ENCODE measurements at regions not wholly inside any gene's neighbourhood (a gene's known extent, or its start where the extent isn't known, plus 50 kb on each side); places are given as distances from the start of the nearest gene placed in this dataset.

- H2AFZ ChIP-seq (ENCODE audit: low read depth, low read length, poor library complexity, severe bottlenecking) = no peak overlapping the region
- H3K4me2 ChIP-seq (ENCODE audit: low read length) = no peak overlapping the region
- H3K27me3 ChIP-seq (ENCODE audit: insufficient read depth, low read length) = no peaks in the 10 kb centered on the region
- TF ChIP-seq ZNF274 (IDR thresholded peaks at IDR 0.05; ENCODE audit: low read depth, low read length) (no peak), SIN3A (IDR thresholded peaks at IDR 0.05; ENCODE audit: low read depth) (no peak), SP1 (IDR thresholded peaks at IDR 0.05; ENCODE audit: low read depth) (no peak), TCF7L2 (IDR thresholded peaks at IDR 0.05; ENCODE audit: borderline replicate concordance, extremely low read depth, insufficient read depth, insufficient read length) (no peak), ZBTB33 (IDR thresholded peaks at IDR 0.05; ENCODE audit: extremely low read depth, insufficient replicate concordance, low read length) (no peak)
- H3K4me1 ChIP-seq (ENCODE audit: control insufficient read depth in 1 of 2, insufficient read depth in 2 of 2, low read length in 2 of 2) = no peaks in the 10 kb centered on the region
- no peaks in the 10 kb centered on the region for H3K36me3 ChIP-seq (ENCODE audit: control insufficient read depth in 1 of 2, insufficient read depth in 2 of 2, low read length in 2 of 2)
- no peak overlapping the region for H3K4me3 ChIP-seq (replicated peaks in 1 of 2; ENCODE audit: low read depth in 1 of 2, low read length in 2 of 2)
- H3K27ac ChIP-seq (ENCODE audit: low read depth, low read length) = no peak overlapping the region
- BruUV-seq (replicated peaks) = no TSS peak
- intact Hi-C loops (cut with micrococcal nuclease) = no loop called here
- ATAC-seq = no peak
- RAD21 ChIA-PET (ENCODE audit: low non-redundant PET in 1 of 2, low total read pairs in 2 of 2, uncharacterized antibody in 2 of 2, unreplicated experiment in 2 of 2) = no interaction called here
- H3K9me2 ChIP-seq (ENCODE audit: insufficient read depth) = no peaks in the 10 kb centered on the region
- no peaks in the 10 kb centered on the region for H3K79me2 ChIP-seq (ENCODE audit: insufficient read depth, low read length)
- no peaks in the 10 kb centered on the region for H4K20me1 ChIP-seq (ENCODE audit: insufficient read depth)
- H3K9me3 ChIP-seq (ENCODE audit: control insufficient read depth in 1 of 2, insufficient read depth in 1 of 2, low read depth in 1 of 2, low read length in 2 of 2) = no peaks in the 10 kb centered on the region
- H3K9ac ChIP-seq (ENCODE audit: low read length) = no peak overlapping the region
- no peak for DNase-seq (ENCODE audit: low read depth, low spot score)
- CTCF ChIA-PET = no interaction called here
- POLR2A ChIA-PET = no interaction called here
Observed at GRCh38 chr4:103982454-103982853, 262.7 kb upstream of the TACR3 start.

DNA sequence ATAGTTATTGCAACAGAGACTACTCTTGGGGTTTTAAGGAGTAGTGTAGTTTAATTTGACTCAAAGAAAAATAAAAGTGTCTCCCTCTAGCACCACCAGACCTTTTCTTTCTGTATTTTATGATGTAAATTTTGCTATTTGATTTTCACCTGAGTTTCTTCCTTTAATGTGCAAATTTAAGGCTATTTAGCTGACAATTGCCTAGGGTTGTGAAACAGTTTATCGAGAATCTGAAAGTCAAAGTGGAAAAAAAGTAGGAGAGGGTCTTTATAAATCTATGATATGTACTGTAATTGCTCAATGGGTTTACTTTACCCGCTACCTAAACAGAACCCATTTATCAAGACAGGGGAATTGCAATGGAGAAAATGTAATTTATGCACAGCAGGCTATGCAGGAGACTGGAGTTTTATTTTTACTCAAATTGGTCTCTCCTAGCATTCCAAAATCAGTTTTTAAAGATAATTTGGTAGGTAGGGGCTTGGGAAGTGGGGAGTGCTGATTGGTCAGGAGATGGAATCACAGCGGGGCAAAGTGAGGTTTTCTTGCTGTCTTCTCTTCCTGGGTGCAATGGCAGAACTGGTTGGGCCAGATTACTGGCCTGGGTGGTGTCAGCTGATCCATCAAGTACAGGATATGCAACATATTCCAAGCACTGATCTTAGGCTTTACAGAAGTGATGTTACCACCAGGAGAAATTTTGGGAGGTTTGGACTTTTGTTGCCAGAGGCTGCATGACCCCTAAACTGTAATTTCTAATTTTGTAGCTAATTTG is 228.6 kb upstream of the TACR3 start:
- H4K20me1 ChIP-seq (ENCODE audit: insufficient read depth) = no peaks in the 10 kb centered on the region
- no peak overlapping the region for H3K27ac ChIP-seq (ENCODE audit: low read depth, low read length)
- H3K4me2 ChIP-seq (ENCODE audit: low read length) = no peak overlapping the region
- intact Hi-C loops (cut with micrococcal nuclease) = no loop called here
- CTCF ChIA-PET = no interaction called here
- no peaks in the 10 kb centered on the region for H3K79me2 ChIP-seq (ENCODE audit: insufficient read depth, low read length)
- POLR2A ChIA-PET = no interaction called here
- no peaks in the 10 kb centered on the region for H3K36me3 ChIP-seq (ENCODE audit: control insufficient read depth in 1 of 2, insufficient read depth in 2 of 2, low read length in 2 of 2)
- ATAC-seq (no peak), DNase-seq (ENCODE audit: low read depth, low spot score) (no peak)
- H3K9ac ChIP-seq (ENCODE audit: low read length) = no peak overlapping the region
- H3K4me3 ChIP-seq (replicated peaks in 1 of 2; ENCODE audit: low read depth in 1 of 2, low read length in 2 of 2) = no peak overlapping the region
- H3K4me1 ChIP-seq (ENCODE audit: control insufficient read depth in 1 of 2, insufficient read depth in 2 of 2, low read length in 2 of 2) = no peaks in the 10 kb centered on the region; a peak in 1 of 4 replicates
- no peak overlapping the region for H2AFZ ChIP-seq (ENCODE audit: low read depth, low read length, poor library complexity, severe bottlenecking)
- no peaks in the 10 kb centered on the region for H3K9me2 ChIP-seq (ENCODE audit: insufficient read depth)
- RAD21 ChIA-PET (ENCODE audit: low non-redundant PET in 1 of 2, low total read pairs in 2 of 2, uncharacterized antibody in 2 of 2, unreplicated experiment in 2 of 2) = no interaction called here
- BruUV-seq (replicated peaks) = no TSS peak
- H3K9me3 ChIP-seq (ENCODE audit: control insufficient read depth in 1 of 2, insufficient read depth in 1 of 2, low read depth in 1 of 2, low read length in 2 of 2) = no peaks in the 10 kb centered on the region
- no peaks in the 10 kb centered on the region for H3K27me3 ChIP-seq (ENCODE audit: insufficient read depth, low read length)
- TF ChIP-seq, protein P1, sequence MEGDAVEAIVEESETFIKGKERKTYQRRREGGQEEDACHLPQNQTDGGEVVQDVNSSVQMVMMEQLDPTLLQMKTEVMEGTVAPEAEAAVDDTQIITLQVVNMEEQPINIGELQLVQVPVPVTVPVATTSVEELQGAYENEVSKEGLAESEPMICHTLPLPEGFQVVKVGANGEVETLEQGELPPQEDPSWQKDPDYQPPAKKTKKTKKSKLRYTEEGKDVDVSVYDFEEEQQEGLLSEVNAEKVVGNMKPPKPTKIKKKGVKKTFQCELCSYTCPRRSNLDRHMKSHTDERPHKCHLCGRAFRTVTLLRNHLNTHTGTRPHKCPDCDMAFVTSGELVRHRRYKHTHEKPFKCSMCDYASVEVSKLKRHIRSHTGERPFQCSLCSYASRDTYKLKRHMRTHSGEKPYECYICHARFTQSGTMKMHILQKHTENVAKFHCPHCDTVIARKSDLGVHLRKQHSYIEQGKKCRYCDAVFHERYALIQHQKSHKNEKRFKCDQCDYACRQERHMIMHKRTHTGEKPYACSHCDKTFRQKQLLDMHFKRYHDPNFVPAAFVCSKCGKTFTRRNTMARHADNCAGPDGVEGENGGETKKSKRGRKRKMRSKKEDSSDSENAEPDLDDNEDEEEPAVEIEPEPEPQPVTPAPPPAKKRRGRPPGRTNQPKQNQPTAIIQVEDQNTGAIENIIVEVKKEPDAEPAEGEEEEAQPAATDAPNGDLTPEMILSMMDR (IDR thresholded peaks at IDR 0.05 in 2 of 3, conservative IDR thresholded peaks at IDR 0.05 in 1 of 3; ENCODE audit: borderline replicate concordance in 1 of 3, insufficient read depth in 1 of 3, low read depth in 2 of 3, low read length in 2 of 3) = no peak
- TF ChIP-seq ELF1 (IDR thresholded peaks at IDR 0.05; ENCODE audit: borderline replicate concordance, low read depth) (no peak), TCF7L2 (IDR thresholded peaks at IDR 0.05; ENCODE audit: borderline replicate concordance, extremely low read depth, insufficient read depth, insufficient read length) (no peak), SRF (IDR thresholded peaks at IDR 0.05; ENCODE audit: low read depth) (no peak), POLR2AphosphoS5 (IDR thresholded peaks at IDR 0.05; ENCODE audit: low read depth, low read length) (no peak), ATF3 (IDR thresholded peaks at IDR 0.05) (no peak), MAX (IDR thresholded peaks at IDR 0.05) (no peak), RAD21 (IDR thresholded peaks at IDR 0.05; ENCODE audit: low read depth) (no peak), CEBPB (IDR thresholded peaks at IDR 0.05; ENCODE audit: low read depth) (no peak), POLR2A (IDR thresholded peaks at IDR 0.05; ENCODE audit: borderline replicate concordance, extremely low read depth, insufficient read depth, insufficient read length) (no peak), ZFX (IDR thresholded peaks at IDR 0.05) (no peak)
